ENCODE measurements at regions not wholly inside any gene's neighbourhood (a gene's known extent, or its start where the extent isn't known, plus 50 kb on each side); places are given as distances from the start of the nearest gene placed in this dataset.

GRCh38 chr2:186968277-186968676, 119.3 kb upstream of the ZSWIM2 start:
- H3K36me3 ChIP-seq (ENCODE audit: control insufficient read depth in 2 of 2, extremely low read depth in 1 of 2, insufficient read depth in 2 of 2, low read length in 2 of 2), result no peaks in the 10 kb centered on the region
- dilution Hi-C loops (cut with MboI; ENCODE audit: extremely low pct_ligation_motif_present, low sequenced_read_pairs), result no loop called here
- FAIRE-seq, result no peak

DNA sequence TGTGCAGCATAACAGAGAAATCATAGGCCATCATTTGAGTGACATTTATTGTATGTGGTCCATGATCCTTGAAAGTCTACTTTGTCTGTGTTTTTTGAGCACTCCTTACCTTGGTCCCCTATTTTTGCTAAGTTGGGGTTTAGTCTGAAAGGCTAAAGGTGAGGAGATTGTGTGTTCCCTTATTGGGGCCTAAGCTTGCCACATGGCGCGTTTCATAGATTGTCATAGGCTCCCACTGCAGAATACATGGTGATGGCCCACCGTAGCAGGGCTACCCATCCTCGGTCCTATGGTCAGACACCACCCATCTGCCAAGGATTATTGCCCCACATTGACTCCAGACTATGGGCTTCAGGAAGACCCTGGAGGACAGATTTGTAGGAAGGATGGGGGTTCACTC, 117.0 kb upstream of the ZSWIM2 start:
- no peak overlapping the region for H3K4me2 ChIP-seq (ENCODE audit: control insufficient read depth, extremely low read depth, insufficient read depth, low read depth, low read length)
- H3K27ac ChIP-seq (ENCODE audit: control insufficient read depth, insufficient read depth, low read length), result no peak overlapping the region
- no peak overlapping the region for H3K9ac ChIP-seq (ENCODE audit: control insufficient read depth, extremely low read depth, insufficient read depth, low read length)
- H3K4me3 ChIP-seq (ENCODE audit: control insufficient read depth in 2 of 3, extremely low read depth in 1 of 3, insufficient read depth in 2 of 3, low read depth in 1 of 3, low read length in 3 of 3), result no peak overlapping the region
- H3K4me1 ChIP-seq (ENCODE audit: control insufficient read depth, extremely low read depth, insufficient read depth, low read length), result no peaks in the 10 kb centered on the region
- H2AFZ ChIP-seq (ENCODE audit: control insufficient read depth, low read length), result no peak overlapping the region
- no peak for TF ChIP-seq CTCF (optimal IDR thresholded peaks at IDR 0.05 in 1 of 3, IDR thresholded peaks at IDR 0.05 in 1 of 3, conservative IDR thresholded peaks at IDR 0.05 in 1 of 3; ENCODE audit: extremely low read depth in 1 of 3, insufficient read depth in 2 of 3, low read length in 3 of 3)
- no peak for TF ChIP-seq EZH2 (IDR thresholded peaks at IDR 0.05; ENCODE audit: low read length)
- H3K36me3 ChIP-seq (ENCODE audit: control insufficient read depth in 2 of 2, extremely low read depth in 1 of 2, insufficient read depth in 2 of 2, low read length in 2 of 2), result no peaks in the 10 kb centered on the region
- no peaks in the 10 kb centered on the region for H4K20me1 ChIP-seq (ENCODE audit: control insufficient read depth, extremely low read depth, insufficient read depth, low read length)
- no peaks in the 10 kb centered on the region for H3K9me3 ChIP-seq (ENCODE audit: control insufficient read depth, low read depth, low read length)
- no peaks in the 10 kb centered on the region for H3K9me1 ChIP-seq (ENCODE audit: control insufficient read depth, extremely low read depth, insufficient read depth, low read length)
- DNase-seq (ENCODE audit: low read depth, low spot score) (no peak), FAIRE-seq (no peak)
- dilution Hi-C loops (cut with MboI; ENCODE audit: extremely low pct_ligation_motif_present, low sequenced_read_pairs), result no loop called here
- H3K79me2 ChIP-seq (ENCODE audit: control insufficient read depth, insufficient read depth, low read length), result no peaks in the 10 kb centered on the region
- no peaks in the 10 kb centered on the region for H3K27me3 ChIP-seq (ENCODE audit: control insufficient read depth, extremely low read depth, insufficient read depth, low read length)

More at GRCh38 chr2:186968277-186968676, 119.3 kb upstream of the ZSWIM2 start:
- Histone ChIP-seq H3K9me1 (ENCODE audit: control insufficient read depth, extremely low read depth, insufficient read depth, low read length) (no peaks in the 10 kb centered on the region), H3K4me1 (ENCODE audit: control insufficient read depth, extremely low read depth, insufficient read depth, low read length) (no peaks in the 10 kb centered on the region), H4K20me1 (ENCODE audit: control insufficient read depth, extremely low read depth, insufficient read depth, low read length) (no peaks in the 10 kb centered on the region), H3K4me2 (ENCODE audit: control insufficient read depth, extremely low read depth, insufficient read depth, low read depth, low read length) (no peak overlapping the region), H3K27ac (ENCODE audit: control insufficient read depth, insufficient read depth, low read length) (no peak overlapping the region), H3K9me3 (ENCODE audit: control insufficient read depth, low read depth, low read length) (no peaks in the 10 kb centered on the region), H3K9ac (ENCODE audit: control insufficient read depth, extremely low read depth, insufficient read depth, low read length) (no peak overlapping the region), H3K4me3 (ENCODE audit: control insufficient read depth in 2 of 3, extremely low read depth in 1 of 3, insufficient read depth in 2 of 3, low read depth in 1 of 3, low read length in 3 of 3) (no peak overlapping the region), H3K27me3 (ENCODE audit: control insufficient read depth, extremely low read depth, insufficient read depth, low read length) (no peaks in the 10 kb centered on the region), H2AFZ (ENCODE audit: control insufficient read depth, low read length) (no peak overlapping the region), H3K79me2 (ENCODE audit: control insufficient read depth, insufficient read depth, low read length) (no peaks in the 10 kb centered on the region)
- DNase-seq (ENCODE audit: low read depth, low spot score), result no peak
- TF ChIP-seq EZH2 (IDR thresholded peaks at IDR 0.05; ENCODE audit: low read length) (no peak), CTCF (optimal IDR thresholded peaks at IDR 0.05 in 1 of 3, IDR thresholded peaks at IDR 0.05 in 1 of 3, conservative IDR thresholded peaks at IDR 0.05 in 1 of 3; ENCODE audit: extremely low read depth in 1 of 3, insufficient read depth in 2 of 3, low read length in 3 of 3) (no peak)

Data from keratinocyte (primary cell).